ENCODE measurements at regions not wholly inside any gene's neighbourhood (a gene's known extent, or its start where the extent isn't known, plus 50 kb on each side); places are given as distances from the start of the nearest gene placed in this dataset.

- ChIA-PET CTCF (no interaction called here), POLR2A (no interaction called here)
- dilution Hi-C loops (cut with MboI; ENCODE audit: extremely low pct_ligation_motif_present, low sequenced_read_pairs) = no loop called here
Observed at GRCh38 chr9:71233646-71234045, 112.2 kb upstream of the TRPM3 start.

More at GRCh38 chr9:71233646-71234045, 112.2 kb upstream of the TRPM3 start:
- no peak overlapping the region for H3K4me2 ChIP-seq (ENCODE audit: insufficient read depth, low read length)
- no peak overlapping the region for H2AFZ ChIP-seq (ENCODE audit: low read depth, low read length)
- H3K4me1 ChIP-seq (ENCODE audit: control insufficient read depth, extremely low read depth, insufficient read depth, low read length) = no peaks in the 10 kb centered on the region
- H3K36me3 ChIP-seq (ENCODE audit: control insufficient read depth in 2 of 2, extremely low read depth in 1 of 2, insufficient read depth in 2 of 2, low read length in 2 of 2) = no peaks in the 10 kb centered on the region
- no peaks in the 10 kb centered on the region for H4K20me1 ChIP-seq (replicated peaks; ENCODE audit: control insufficient read depth, extremely low read depth, insufficient read depth, low read length)
- no peak overlapping the region for H3K27ac ChIP-seq (ENCODE audit: insufficient read depth, low read depth, low read length)
- peaks cover 0 to 3% of the 10 kb centered on the region in 2 experiments for H3K27me3 ChIP-seq (ENCODE audit: control insufficient read depth in 2 of 2, insufficient read depth in 2 of 2, low read length in 2 of 2)
- TF ChIP-seq, protein P1, sequence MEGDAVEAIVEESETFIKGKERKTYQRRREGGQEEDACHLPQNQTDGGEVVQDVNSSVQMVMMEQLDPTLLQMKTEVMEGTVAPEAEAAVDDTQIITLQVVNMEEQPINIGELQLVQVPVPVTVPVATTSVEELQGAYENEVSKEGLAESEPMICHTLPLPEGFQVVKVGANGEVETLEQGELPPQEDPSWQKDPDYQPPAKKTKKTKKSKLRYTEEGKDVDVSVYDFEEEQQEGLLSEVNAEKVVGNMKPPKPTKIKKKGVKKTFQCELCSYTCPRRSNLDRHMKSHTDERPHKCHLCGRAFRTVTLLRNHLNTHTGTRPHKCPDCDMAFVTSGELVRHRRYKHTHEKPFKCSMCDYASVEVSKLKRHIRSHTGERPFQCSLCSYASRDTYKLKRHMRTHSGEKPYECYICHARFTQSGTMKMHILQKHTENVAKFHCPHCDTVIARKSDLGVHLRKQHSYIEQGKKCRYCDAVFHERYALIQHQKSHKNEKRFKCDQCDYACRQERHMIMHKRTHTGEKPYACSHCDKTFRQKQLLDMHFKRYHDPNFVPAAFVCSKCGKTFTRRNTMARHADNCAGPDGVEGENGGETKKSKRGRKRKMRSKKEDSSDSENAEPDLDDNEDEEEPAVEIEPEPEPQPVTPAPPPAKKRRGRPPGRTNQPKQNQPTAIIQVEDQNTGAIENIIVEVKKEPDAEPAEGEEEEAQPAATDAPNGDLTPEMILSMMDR (IDR thresholded peaks at IDR 0.05; ENCODE audit: extremely low read depth in 1 of 2, insufficient read depth in 1 of 2, low read depth in 1 of 2, low read length in 2 of 2) = no peak
- TF ChIP-seq MAX (IDR thresholded peaks at IDR 0.05; ENCODE audit: insufficient read depth, insufficient read length) (no peak), MYC (IDR thresholded peaks at IDR 0.05; ENCODE audit: low read depth, low read length) (no peak), POLR2AphosphoS5 (IDR thresholded peaks at IDR 0.05; ENCODE audit: insufficient read depth, low read depth, low read length) (no peak), JUN (IDR thresholded peaks at IDR 0.05; ENCODE audit: borderline replicate concordance, insufficient read depth, insufficient read length, low read depth) (no peak), EZH2 (IDR thresholded peaks at IDR 0.05; ENCODE audit: borderline replicate concordance, low read depth, low read length, severe bottlenecking) (no peak), GATA2 (IDR thresholded peaks at IDR 0.05; ENCODE audit: insufficient read depth, insufficient read length, low read depth, low read length) (no peak), POLR2A (IDR thresholded peaks at IDR 0.05; ENCODE audit: low read depth, low read length) (no peak), FOS (IDR thresholded peaks at IDR 0.05; ENCODE audit: borderline replicate concordance, insufficient read depth, low read length) (no peak)
- no TSS peak for BruUV-seq (replicated peaks)
- FAIRE-seq (no peak), DNase-seq (ENCODE audit: low read depth, low spot score) (no peak)
- H3K4me3 ChIP-seq (replicated peaks in 1 of 3; ENCODE audit: insufficient read depth in 1 of 3, low read depth in 1 of 3, low read length in 3 of 3) = no peak overlapping the region
- no peak overlapping the region for H3K9ac ChIP-seq (replicated peaks; ENCODE audit: extremely low read depth, insufficient read depth, low read length)
- no peaks in the 10 kb centered on the region for H3K79me2 ChIP-seq (ENCODE audit: control insufficient read depth, insufficient read depth, low read length)
- intact Hi-C loops (cut with micrococcal nuclease) = no loop called here
- H3K9me1 ChIP-seq (replicated peaks; ENCODE audit: control insufficient read depth, extremely low read depth, insufficient read depth, low read length) = no peaks in the 10 kb centered on the region
- no peaks in the 10 kb centered on the region for H3K9me3 ChIP-seq (replicated peaks; ENCODE audit: control insufficient read depth, insufficient read depth, low read length)

Data from endothelial cell of umbilical vein (primary cell).